ENCODE measurements at regions not wholly inside any gene's neighbourhood (a gene's known extent, or its start where the extent isn't known, plus 50 kb on each side); places are given as distances from the start of the nearest gene placed in this dataset.
A peak's percentile ranks its signal among the peaks of the same experiment; 100 is the strongest.

DNA sequence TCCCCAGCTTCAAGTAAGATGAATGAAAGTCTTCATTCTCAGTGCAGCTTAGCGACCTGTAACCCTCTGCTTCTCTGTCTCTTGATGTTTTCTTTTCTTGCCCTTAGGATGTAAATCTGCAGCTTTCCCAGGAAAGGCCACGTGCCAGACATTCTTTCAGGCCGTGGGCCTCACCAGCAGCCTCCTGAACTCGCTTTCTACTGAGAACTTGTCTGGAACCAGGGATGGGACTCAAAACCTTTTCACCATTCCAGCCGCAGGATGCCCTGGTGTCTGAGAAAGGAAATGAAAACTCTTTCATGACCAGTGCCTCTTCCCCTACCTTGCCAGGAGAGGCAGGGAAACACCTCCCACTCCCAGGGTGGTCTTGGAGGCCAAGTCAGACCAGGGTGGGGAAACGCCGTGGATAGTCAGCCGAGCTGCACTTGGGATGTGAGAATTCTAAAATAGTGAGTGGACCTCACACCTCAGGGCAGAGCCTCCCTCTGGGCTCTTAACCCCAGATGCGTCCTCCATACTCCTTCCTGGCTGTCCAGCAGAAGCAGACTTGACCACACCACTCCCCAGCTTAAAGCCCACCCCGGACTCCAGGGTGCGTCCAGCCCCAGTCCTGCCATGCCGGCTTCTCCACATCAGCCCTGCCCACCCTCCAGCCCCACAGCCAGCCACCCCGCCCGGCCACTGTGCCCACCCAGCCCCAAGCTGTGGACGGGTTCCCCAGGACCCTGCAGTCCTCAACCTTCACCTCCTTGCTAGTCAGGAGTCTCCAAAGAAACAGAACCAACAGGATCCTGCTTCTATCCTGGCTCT, 115.5 kb downstream of the TWIST2 start:
- H3K27ac Mint-ChIP-seq = no peak overlapping the region
- no peaks in the 10 kb centered on the region for H3K36me3 Mint-ChIP-seq (ENCODE audit: low read depth)
- peaks cover 12% of the 10 kb centered on the region for H3K27me3 Mint-ChIP-seq (ENCODE audit: insufficient read depth)
- no peaks in the 10 kb centered on the region for H3K9me3 Mint-ChIP-seq
- no peak overlapping the region for H3K4me3 Mint-ChIP-seq
- H3K4me1 Mint-ChIP-seq (ENCODE audit: low read depth) = no peaks in the 10 kb centered on the region
- DNase-seq (ENCODE audit: low spot score) = no peak
- intact Hi-C loops (cut with micrococcal nuclease) = no loop called here

- no peaks in the 10 kb centered on the region for H3K4me1 Mint-ChIP-seq (ENCODE audit: low read depth)
- peaks cover 12% of the 10 kb centered on the region for H3K27me3 Mint-ChIP-seq (ENCODE audit: insufficient read depth)
- H3K9me3 Mint-ChIP-seq = no peaks in the 10 kb centered on the region
- no peak overlapping the region for H3K27ac Mint-ChIP-seq
- no peak overlapping the region for H3K4me3 Mint-ChIP-seq
- H3K36me3 Mint-ChIP-seq (ENCODE audit: low read depth) = no peaks in the 10 kb centered on the region
- no peak for DNase-seq (ENCODE audit: low spot score)
- intact Hi-C loops (cut with micrococcal nuclease) = no loop called here
Measured at GRCh38 chr2:238963971-238964328, 116.1 kb downstream of the TWIST2 start.

DNA sequence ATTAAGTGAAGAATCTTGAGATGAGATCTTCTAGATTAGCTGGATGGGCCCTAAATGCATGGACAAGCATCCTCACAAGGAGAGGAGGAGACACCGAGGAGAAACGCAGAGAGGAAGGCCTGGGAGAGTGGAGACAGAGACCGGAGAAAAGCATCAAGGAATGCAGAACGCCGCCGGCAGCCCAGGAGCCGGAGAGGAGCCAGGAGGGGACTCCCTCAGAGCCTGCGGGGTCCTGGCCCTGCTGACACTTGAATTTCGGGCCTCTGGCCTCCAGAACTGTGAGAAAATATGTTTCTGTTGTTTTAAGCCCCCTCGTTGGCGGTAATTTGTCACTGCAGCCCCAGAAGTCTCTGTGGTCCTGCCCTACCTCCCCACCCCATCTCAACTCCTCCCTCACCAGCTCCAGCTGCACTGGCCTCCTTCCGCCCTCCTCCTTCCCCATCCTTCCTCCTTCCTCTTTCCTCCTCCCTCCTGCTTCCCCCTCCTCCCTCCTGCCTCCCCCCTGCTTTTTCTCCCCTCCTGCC, 116.7 kb downstream of the TWIST2 start:
- Mint-ChIP-seq H3K36me3 (ENCODE audit: low read depth) (no peaks in the 10 kb centered on the region), H3K27me3 (ENCODE audit: insufficient read depth) (peaks cover 8% of the 10 kb centered on the region), H3K4me3 (no peak overlapping the region), H3K9me3 (no peaks in the 10 kb centered on the region), H3K4me1 (ENCODE audit: low read depth) (no peaks in the 10 kb centered on the region), H3K27ac (no peak overlapping the region)
- intact Hi-C loops (cut with micrococcal nuclease) = no loop called here
- DNase-seq (ENCODE audit: low spot score) = no peak

- no peaks in the 10 kb centered on the region for H3K4me1 Mint-ChIP-seq (ENCODE audit: low read depth)
- DNase-seq (ENCODE audit: low spot score) = no peak
- intact Hi-C loops (cut with micrococcal nuclease) = no loop called here
Measured at GRCh38 chr2:238965371-238966071, 117.6 kb downstream of the TWIST2 start.

DNA sequence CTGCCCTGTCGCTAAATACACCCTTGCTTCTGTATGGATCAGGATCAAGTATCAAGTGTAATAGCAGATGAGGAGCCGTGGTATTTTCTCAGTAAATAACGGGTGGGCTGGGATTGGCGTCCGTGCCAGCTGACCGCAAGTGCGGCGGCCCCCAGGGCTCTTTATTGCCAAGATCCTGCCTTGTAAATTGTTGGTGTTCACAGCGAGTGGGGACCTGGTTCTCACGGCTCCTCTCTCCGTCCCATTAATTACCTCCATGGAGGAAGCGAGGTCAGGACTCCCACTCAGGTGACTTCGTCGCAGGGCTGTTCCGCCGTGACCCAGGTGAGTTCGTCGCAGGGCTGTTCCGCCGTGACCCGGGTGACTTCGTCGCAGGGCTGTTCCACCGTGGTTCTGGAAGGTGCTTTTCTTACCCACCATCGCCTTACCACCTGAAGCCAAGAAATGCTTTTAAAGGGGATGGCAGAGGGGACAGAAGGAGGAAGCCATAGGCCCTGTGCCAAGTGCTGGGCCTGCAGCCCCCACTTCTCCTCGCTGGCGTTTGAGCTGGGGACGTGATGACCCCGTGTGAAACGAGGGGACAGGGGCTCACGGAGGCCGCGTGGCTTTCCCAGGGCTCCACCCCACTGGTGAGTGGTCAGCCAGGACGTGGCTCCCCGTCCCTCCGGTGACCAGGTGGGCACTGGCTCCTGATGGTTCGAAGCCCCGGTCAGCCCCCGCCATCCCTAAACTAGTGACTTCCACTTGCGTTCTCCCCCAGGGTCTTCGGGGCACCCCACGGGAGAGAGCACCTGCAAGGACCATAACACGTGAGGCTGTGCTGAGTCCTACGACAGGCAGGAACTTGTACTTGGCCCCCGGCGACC, 118.4 kb downstream of the TWIST2 start:
- H3K9me3 Mint-ChIP-seq = no peaks in the 10 kb centered on the region
- intact Hi-C loops (cut with micrococcal nuclease) = no loop called here
- H3K4me1 Mint-ChIP-seq (ENCODE audit: low read depth) = no peaks in the 10 kb centered on the region
- no peaks in the 10 kb centered on the region for H3K27me3 Mint-ChIP-seq (ENCODE audit: insufficient read depth)
- no peaks in the 10 kb centered on the region for H3K36me3 Mint-ChIP-seq (ENCODE audit: low read depth)
- H3K27ac Mint-ChIP-seq = no peak overlapping the region
- no peak overlapping the region for H3K4me3 Mint-ChIP-seq
- no peak for DNase-seq (ENCODE audit: low spot score)

More at GRCh38 chr2:238965371-238966071, 117.6 kb downstream of the TWIST2 start:
- Mint-ChIP-seq H3K4me3 (no peak overlapping the region), H3K36me3 (ENCODE audit: low read depth) (no peaks in the 10 kb centered on the region), H3K27ac (no peak overlapping the region), H3K27me3 (ENCODE audit: insufficient read depth) (peaks cover 5% of the 10 kb centered on the region), H3K9me3 (no peaks in the 10 kb centered on the region)

DNA sequence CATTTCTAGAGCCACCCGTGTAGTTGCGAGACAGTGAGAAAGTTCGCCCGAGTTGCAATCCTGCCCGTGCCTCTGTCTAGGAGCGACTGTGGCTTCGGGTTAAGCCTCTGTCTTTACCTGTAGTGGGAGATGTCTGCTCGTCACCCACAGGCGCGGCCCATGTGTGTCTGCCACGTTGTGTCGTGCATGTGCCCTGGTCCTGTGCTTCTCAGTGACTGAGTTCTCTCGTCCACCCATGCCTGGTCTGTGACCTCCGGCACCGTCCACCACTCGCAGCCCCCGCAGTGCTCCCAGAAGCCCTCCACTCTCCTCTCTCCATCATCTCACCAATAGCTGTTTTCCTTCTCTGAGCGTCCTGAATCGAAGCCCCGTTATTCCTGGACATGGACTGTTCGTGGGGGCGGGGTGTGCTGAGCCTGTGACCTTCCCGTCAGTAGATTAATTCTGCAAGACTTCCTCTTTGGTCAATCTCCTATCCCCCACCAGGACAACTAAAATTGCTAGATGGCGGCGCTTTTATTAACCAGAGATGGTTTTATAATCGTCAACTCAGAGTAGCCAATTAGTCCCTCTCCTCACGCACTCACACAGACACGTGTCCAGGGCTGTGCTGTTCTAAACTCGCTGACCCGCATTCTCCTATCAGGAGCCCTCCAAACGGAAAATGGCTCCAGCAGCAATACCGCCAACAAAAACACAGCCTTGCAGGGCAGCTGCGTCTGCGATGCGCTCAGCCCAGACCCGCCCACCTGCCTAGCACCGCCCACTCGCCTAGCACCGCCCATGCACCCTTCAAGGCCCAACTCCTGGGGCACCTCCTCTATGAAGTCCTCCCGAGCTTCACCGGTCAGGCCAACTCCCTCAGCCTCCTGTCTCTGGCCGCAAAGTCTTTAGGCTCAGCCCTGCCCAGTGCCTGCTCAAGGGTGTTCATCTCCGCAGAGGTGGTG, 119.4 kb downstream of the TWIST2 start:
- H3K4me3 Mint-ChIP-seq = no peak overlapping the region
- H3K36me3 Mint-ChIP-seq (ENCODE audit: low read depth) = no peaks in the 10 kb centered on the region

GRCh38 chr2:238967978-238968360, 120.1 kb downstream of the TWIST2 start:
- Mint-ChIP-seq H3K27ac (no peak overlapping the region), H3K36me3 (ENCODE audit: low read depth) (no peaks in the 10 kb centered on the region), H3K9me3 (no peaks in the 10 kb centered on the region), H3K4me3 (no peak overlapping the region), H3K4me1 (ENCODE audit: low read depth) (no peaks in the 10 kb centered on the region), H3K27me3 (ENCODE audit: insufficient read depth) (no peaks in the 10 kb centered on the region)
- DNase-seq (ENCODE audit: low spot score) = no peak
- intact Hi-C loops (cut with micrococcal nuclease) = no loop called here

More for the DNA sequence above, 119.4 kb downstream of the TWIST2 start:
- Mint-ChIP-seq H3K9me3 (no peaks in the 10 kb centered on the region), H3K27ac (no peak overlapping the region), H3K4me1 (ENCODE audit: low read depth) (no peaks in the 10 kb centered on the region), H3K27me3 (ENCODE audit: insufficient read depth) (no peaks in the 10 kb centered on the region)
- intact Hi-C loops (cut with micrococcal nuclease) = no loop called here
- DNase-seq (ENCODE audit: low spot score) = no peak

DNA sequence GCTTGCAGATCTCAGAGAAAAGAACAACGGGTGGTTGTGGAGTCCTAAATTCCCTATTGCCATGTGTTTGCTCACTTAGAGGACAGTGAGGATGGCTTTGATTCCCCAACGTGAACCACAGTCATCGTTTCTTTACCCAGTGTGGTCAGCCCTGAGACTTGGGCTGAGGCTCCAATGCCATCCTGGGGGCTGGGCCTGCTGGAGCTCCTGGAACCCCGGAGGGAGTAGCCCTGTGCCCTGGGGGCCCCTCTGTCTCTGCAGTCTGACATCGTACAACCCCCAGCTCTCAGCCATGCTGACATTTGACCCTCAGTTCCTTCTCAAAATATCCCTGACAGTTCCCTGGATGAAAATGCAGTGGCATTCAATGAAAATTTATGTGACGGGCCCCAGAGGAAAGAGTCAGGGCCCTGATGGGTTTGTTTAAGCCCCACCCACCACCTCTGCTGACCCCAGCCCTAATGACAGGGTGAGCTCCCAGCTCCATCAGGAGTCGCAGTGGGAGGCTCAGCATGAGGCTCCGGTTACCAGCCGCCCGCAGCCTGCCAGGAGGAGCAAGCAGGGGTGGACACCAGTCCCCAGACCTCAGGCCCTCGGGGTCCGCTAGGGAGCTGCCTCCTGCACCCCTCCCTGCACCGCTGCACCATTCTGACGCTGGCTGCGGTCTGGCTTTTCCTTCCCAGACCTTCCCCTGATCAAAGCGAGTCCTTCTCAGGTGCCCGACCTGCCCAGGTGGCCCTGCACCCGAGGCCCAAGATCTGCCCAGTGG, 120.9 kb downstream of the TWIST2 start:
- H3K4me3 Mint-ChIP-seq = no peak overlapping the region
- intact Hi-C loops (cut with micrococcal nuclease) = no loop called here
- no peaks in the 10 kb centered on the region for H3K9me3 Mint-ChIP-seq
- H3K27me3 Mint-ChIP-seq (ENCODE audit: insufficient read depth) = no peaks in the 10 kb centered on the region
- H3K27ac Mint-ChIP-seq = no peak overlapping the region
- no peaks in the 10 kb centered on the region for H3K36me3 Mint-ChIP-seq (ENCODE audit: low read depth)
- no peaks in the 10 kb centered on the region for H3K4me1 Mint-ChIP-seq (ENCODE audit: low read depth)
- DNase-seq (ENCODE audit: low spot score) = no peak

GRCh38 chr2:238969857-238970256, 122.0 kb downstream of the TWIST2 start:
- no peaks in the 10 kb centered on the region for H3K27me3 Mint-ChIP-seq (ENCODE audit: insufficient read depth)
- no peak for DNase-seq (ENCODE audit: low spot score)
- H3K27ac Mint-ChIP-seq = no peak overlapping the region
- H3K36me3 Mint-ChIP-seq (ENCODE audit: low read depth) = no peaks in the 10 kb centered on the region
- no peaks in the 10 kb centered on the region for H3K9me3 Mint-ChIP-seq
- intact Hi-C loops (cut with micrococcal nuclease) = no loop called here
- H3K4me3 Mint-ChIP-seq = no peak overlapping the region
- no peaks in the 10 kb centered on the region for H3K4me1 Mint-ChIP-seq (ENCODE audit: low read depth)

GRCh38 chr2:238970553-238971081, 122.7 kb downstream of the TWIST2 start:
- Mint-ChIP-seq H3K27me3 (ENCODE audit: insufficient read depth) (no peaks in the 10 kb centered on the region), H3K4me1 (ENCODE audit: low read depth) (no peaks in the 10 kb centered on the region), H3K4me3 (no peak overlapping the region), H3K36me3 (ENCODE audit: low read depth) (no peaks in the 10 kb centered on the region), H3K27ac (no peak overlapping the region), H3K9me3 (peaks cover 5% of the 10 kb centered on the region)
- DNase-seq (ENCODE audit: low spot score) = peak; percentile 27
- intact Hi-C loops (cut with micrococcal nuclease) = no loop called here

DNA sequence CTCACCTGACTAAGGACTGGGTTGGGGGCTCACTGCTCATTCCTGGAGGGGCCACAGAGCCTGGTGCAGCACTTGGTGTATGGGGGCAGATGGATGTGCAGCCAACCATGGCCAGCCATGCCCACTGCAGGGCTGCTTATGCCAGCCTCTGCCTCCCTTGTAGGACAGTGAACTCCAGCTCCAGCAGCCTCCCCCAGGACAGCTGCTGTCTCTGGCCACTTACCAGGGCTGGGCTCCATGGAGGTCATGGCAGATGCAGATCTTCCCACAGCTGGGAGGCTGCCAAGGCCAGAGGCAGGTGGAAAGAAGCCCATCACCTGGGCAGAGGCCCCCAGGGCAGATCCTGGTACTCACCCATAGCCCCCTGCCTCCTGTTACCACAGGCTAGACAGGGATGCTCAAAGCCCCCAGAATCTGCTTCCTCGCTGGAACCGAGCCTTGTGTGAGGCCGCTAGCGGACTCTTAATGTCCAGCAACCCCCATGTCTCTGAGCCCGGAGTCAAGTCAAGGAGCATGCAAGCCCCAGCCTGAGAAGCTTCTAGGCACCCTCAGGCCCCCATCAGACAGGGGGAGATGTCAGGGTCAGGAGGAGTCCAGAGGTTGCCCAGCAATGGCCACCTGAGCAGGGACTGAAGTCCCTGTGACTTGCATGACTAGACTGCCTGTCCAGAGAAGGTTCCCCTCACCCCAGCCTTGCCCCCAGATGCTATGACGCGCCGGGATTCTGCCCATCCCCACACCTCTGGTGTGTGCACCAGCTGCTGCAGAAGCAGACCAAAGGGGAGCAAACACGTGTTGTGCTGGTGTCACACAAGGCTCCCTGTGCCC, 123.6 kb downstream of the TWIST2 start:
- Mint-ChIP-seq H3K36me3 (ENCODE audit: low read depth) (no peaks in the 10 kb centered on the region), H3K4me3 (no peak overlapping the region), H3K27ac (no peak overlapping the region), H3K4me1 (ENCODE audit: low read depth) (no peaks in the 10 kb centered on the region), H3K9me3 (peaks cover 8% of the 10 kb centered on the region), H3K27me3 (ENCODE audit: insufficient read depth) (no peaks in the 10 kb centered on the region)
- intact Hi-C loops (cut with micrococcal nuclease) = no loop called here
- DNase-seq (ENCODE audit: low spot score) = no peak

Measured in activated T-helper 1 cell treated with anti-CD3 and anti-CD28 coated beads, Interleukin-12 subunit alpha, Interleukin-12 subunit beta, Interleukin-2, Interleukin-4 antibody, amounts not matched to agents 30 ng/mL and 10 ng/mL and 1 ng/mL, durations not matched to agents 14 hours and 24 hours and 36 hours (primary cell).